ENCODE measurements at regions not wholly inside any gene's neighbourhood (a gene's known extent, or its start where the extent isn't known, plus 50 kb on each side); places are given as distances from the start of the nearest gene placed in this dataset.

DNA sequence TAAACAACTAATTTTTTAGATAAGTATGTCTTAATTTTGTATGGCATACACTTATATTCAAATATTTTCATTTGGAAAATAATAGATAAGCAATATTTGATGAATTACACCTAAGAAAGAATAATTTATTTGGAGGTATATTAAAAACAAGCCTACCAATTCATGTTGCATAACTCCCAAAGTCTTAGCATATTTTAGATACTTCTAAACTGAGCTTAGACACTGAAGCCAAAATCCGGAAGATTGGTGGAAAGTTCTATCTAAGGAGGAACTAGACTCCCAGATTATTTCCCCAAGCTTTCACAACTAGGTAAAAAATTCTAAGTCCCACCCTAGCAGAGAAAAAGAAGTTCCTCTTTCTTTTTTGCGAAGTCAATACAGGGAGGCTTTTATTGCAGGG lies 221.0 kb upstream of the MMADHC start:
- Histone ChIP-seq H3K79me1 (ENCODE audit: insufficient read depth, low read depth, low read length, poor library complexity, severe bottlenecking) (no peaks in the 10 kb centered on the region), H3K27ac (ENCODE audit: insufficient read length, low read depth, low read length) (no peak overlapping the region), H2AFZ (ENCODE audit: low read length) (no peak overlapping the region), H3K4me1 (ENCODE audit: insufficient read depth, low read length) (no peaks in the 10 kb centered on the region), H3K79me2 (ENCODE audit: insufficient read depth, low read length) (no peaks in the 10 kb centered on the region), H2BK12ac (ENCODE audit: insufficient read length, low read depth, low read length) (no peak overlapping the region), H4K8ac (replicated peaks; ENCODE audit: insufficient read length, low read depth, low read length) (no peak overlapping the region), H3K4me2 (ENCODE audit: insufficient read depth, insufficient read length, low read length) (no peak overlapping the region), H4K91ac (ENCODE audit: insufficient read length, low read depth, low read length) (no peak overlapping the region), H3K4ac (ENCODE audit: low read depth, low read length) (no peak overlapping the region), H2BK20ac (ENCODE audit: low read depth, low read length, poor library complexity, severe bottlenecking) (no peak overlapping the region), H3K23me2 (ENCODE audit: insufficient read length, low read depth, low read length, poor library complexity, severe bottlenecking) (no peaks in the 10 kb centered on the region), H2BK120ac (ENCODE audit: low read depth, low read length, poor library complexity, severe bottlenecking) (no peak overlapping the region), H3K23ac (ENCODE audit: insufficient read length, low read depth, low read length) (no peak overlapping the region), H2BK5ac (ENCODE audit: insufficient read length, low read length) (no peak overlapping the region), H4K20me1 (ENCODE audit: control insufficient read depth, insufficient read depth, insufficient read length) (no peaks in the 10 kb centered on the region), H4K5ac (ENCODE audit: insufficient read length, low read depth, low read length) (no peak overlapping the region), H3K9ac (ENCODE audit: extremely low read depth, insufficient read length, low read length) (no peak overlapping the region), H3K18ac (ENCODE audit: insufficient read length, low read depth, low read length) (no peak overlapping the region), H3T11ph (ENCODE audit: low read length) (no peak overlapping the region), H3K27me3 (ENCODE audit: insufficient read depth, low read length) (no peaks in the 10 kb centered on the region), H2AK5ac (ENCODE audit: insufficient read length, low read length) (no peak overlapping the region), H2BK15ac (ENCODE audit: low read depth, low read length) (no peak overlapping the region), H3K14ac (ENCODE audit: insufficient read depth, low read length) (no peak overlapping the region), H3K56ac (ENCODE audit: insufficient read length, low read depth, low read length) (no peak overlapping the region), H3K9me3 (ENCODE audit: control insufficient read depth, low read depth, low read length) (no peaks in the 10 kb centered on the region)
- H3K4me3 Mint-ChIP-seq: no peak overlapping the region
- peaks cover 6 to 8% of the 10 kb centered on the region in 2 experiments; a peak in 2 of 4 replicates for H3K4me1 Mint-ChIP-seq
- no peak for DNase-seq
- TF ChIP-seq, protein P1, sequence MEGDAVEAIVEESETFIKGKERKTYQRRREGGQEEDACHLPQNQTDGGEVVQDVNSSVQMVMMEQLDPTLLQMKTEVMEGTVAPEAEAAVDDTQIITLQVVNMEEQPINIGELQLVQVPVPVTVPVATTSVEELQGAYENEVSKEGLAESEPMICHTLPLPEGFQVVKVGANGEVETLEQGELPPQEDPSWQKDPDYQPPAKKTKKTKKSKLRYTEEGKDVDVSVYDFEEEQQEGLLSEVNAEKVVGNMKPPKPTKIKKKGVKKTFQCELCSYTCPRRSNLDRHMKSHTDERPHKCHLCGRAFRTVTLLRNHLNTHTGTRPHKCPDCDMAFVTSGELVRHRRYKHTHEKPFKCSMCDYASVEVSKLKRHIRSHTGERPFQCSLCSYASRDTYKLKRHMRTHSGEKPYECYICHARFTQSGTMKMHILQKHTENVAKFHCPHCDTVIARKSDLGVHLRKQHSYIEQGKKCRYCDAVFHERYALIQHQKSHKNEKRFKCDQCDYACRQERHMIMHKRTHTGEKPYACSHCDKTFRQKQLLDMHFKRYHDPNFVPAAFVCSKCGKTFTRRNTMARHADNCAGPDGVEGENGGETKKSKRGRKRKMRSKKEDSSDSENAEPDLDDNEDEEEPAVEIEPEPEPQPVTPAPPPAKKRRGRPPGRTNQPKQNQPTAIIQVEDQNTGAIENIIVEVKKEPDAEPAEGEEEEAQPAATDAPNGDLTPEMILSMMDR (conservative IDR thresholded peaks at IDR 0.05): no peak
- no peak overlapping the region for H3K27ac Mint-ChIP-seq
- no peaks in the 10 kb centered on the region for H3K9me3 Mint-ChIP-seq
- no peaks in the 10 kb centered on the region for H3K27me3 Mint-ChIP-seq (ENCODE audit: low read depth)
- WGBS (ENCODE audit: extremely low coverage, insufficient read length, low lambda C conversion rate): no CpG with 5 or more reads among the region's 2 CpGs
- H3K36me3 Mint-ChIP-seq (ENCODE audit: insufficient read depth in 1 of 3, low read depth in 3 of 3): no peaks in the 10 kb centered on the region
